Prostate gland (tissue), 2 donors: ENCODE measurements at regions not wholly inside any gene's neighbourhood (a gene's known extent, or its start where the extent isn't known, plus 50 kb on each side); places are given as distances from the start of the nearest gene placed in this dataset.

ENCODE experiments used
- DNase-seq: peaks from one replicate; pipeline ENCODE4 v3.0.0-alpha.2; 2019; ENCODE audit warnings: low spot score
- H3K27ac ChIP-seq, 2 donors: fragments of 200-600 bp; sonication (generic); 2 replicates each; pipeline ENCODE4 v1.5.1; 2017 to 2019
- H3K27me3 ChIP-seq: fragments of 200-600 bp; sonication (generic); replicated peaks from 2 replicates; pipeline ENCODE4 v1.5.1; 2019; ENCODE audit not compliant: insufficient read depth
- H3K36me3 ChIP-seq, 2 donors: fragments of 200-600 bp; sonication (generic); 1 replicate in 1 of 2; 2 replicates in 1 of 2; pipeline versions ENCODE4 v1.5.1 to v1.8.1; 2017 to 2019
- H3K4me1 ChIP-seq: fragments of 200-600 bp; sonication (generic); replicated peaks from 2 replicates; pipeline ENCODE4 v1.5.1; 2019
- H3K4me3 ChIP-seq, 2 donors: fragments of 200-600 bp; sonication (generic); 2 replicates each; pipeline ENCODE4 v1.5.1; 2017 to 2019
- H3K9me3 ChIP-seq: fragments of 200-600 bp; sonication (generic); 2 replicates; pipeline ENCODE4 v1.5.1; 2017
- POLR2A ChIP-seq: fragments of 450-650 bp; IDR thresholded peaks from one replicate; pipeline ENCODE4 v1.6.1; 2016; ENCODE audit warnings: antibody characterized with exemption, mild to moderate bottlenecking
- POLR2AphosphoS5 ChIP-seq: sonication (generic); formaldehyde crosslinking; IDR thresholded peaks from one replicate; pipeline ENCODE4 v1.6.1; 2017; ENCODE audit warnings: antibody characterized with exemption
- WGBS: methylation state at CpG from one replicate; pipeline ENCODE4 v1.1.5; 2018; 5-methylcytosine and 5-hydroxymethylcytosine counted together
- intact Hi-C: fragments of 100-400 bp; cut with DNase I; formaldehyde crosslinking; loops from one replicate; pipeline ENCODE4 v1.14.2; 2022
- TF ChIP-seq, protein P1 (sequence below), 4 experiments: fragments of 200-600 bp in 2 of 4; fragments of 450-650 bp in 2 of 4; sonication (generic) in 2 of 4; IDR thresholded peaks; 1 replicate in 3 of 4; 2 replicates in 1 of 4; pipeline ENCODE4 v1.5.1; 2016 to 2019; ENCODE audit warnings: antibody characterized with exemption in 4 of 4, mild to moderate bottlenecking in 2 of 4, moderate library complexity in 2 of 4

DNA sequence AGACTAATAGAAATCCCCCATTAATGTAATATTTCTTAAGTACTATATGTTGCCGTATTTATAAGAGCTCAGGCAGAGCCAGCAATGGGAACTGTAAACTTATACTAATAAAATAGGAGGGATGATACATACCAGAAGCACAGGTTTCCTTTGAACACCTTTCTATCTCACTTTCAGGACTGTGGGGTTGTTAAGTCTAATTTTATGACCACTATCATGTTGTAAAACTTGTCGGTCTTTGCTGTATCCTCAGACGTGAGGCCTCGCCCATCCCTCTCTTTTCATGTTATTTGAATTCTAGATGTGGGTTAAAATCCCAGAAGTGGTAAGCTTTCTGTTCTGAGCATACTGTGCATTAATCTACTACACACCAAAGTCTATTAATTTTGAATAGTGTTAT is 1083.5 kb upstream of the TENM4 start:
- intact Hi-C loops: no loop called here
- TF ChIP-seq, protein P1, sequence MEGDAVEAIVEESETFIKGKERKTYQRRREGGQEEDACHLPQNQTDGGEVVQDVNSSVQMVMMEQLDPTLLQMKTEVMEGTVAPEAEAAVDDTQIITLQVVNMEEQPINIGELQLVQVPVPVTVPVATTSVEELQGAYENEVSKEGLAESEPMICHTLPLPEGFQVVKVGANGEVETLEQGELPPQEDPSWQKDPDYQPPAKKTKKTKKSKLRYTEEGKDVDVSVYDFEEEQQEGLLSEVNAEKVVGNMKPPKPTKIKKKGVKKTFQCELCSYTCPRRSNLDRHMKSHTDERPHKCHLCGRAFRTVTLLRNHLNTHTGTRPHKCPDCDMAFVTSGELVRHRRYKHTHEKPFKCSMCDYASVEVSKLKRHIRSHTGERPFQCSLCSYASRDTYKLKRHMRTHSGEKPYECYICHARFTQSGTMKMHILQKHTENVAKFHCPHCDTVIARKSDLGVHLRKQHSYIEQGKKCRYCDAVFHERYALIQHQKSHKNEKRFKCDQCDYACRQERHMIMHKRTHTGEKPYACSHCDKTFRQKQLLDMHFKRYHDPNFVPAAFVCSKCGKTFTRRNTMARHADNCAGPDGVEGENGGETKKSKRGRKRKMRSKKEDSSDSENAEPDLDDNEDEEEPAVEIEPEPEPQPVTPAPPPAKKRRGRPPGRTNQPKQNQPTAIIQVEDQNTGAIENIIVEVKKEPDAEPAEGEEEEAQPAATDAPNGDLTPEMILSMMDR (IDR thresholded peaks at IDR 0.05): no peak
- TF ChIP-seq POLR2A (no peak), POLR2AphosphoS5 (no peak)
- WGBS: 32% methylated on average over 4 of the region's 4 CpGs
- no peak for DNase-seq
- Histone ChIP-seq H3K27ac (no peak overlapping the region), H3K9me3 (no peaks in the 10 kb centered on the region), H3K4me3 (no peak overlapping the region), H3K4me1 (no peaks in the 10 kb centered on the region), H3K27me3 (no peaks in the 10 kb centered on the region), H3K36me3 (no peaks in the 10 kb centered on the region)

DNA sequence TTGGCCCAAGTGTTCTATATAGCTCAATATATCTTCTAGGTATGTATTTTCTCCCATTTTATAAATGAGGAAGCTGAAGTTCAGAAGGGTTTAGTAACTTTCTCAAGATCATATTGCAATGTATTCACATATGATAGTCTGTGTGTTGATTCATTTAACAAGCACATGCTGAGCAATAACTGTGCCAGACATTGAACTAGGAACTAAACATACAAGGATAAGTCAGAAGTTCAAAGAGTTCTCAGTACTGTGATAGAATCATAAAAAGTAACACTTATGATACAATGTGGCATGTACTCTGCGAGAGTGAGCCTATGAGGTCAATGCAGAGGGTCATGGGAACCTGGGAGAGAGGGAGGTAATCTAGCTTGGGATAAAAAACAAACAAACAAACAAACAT is 1082.2 kb upstream of the TENM4 start:
- no peak overlapping the region for H3K27ac ChIP-seq
- intact Hi-C loops: no loop called here
- H3K36me3 ChIP-seq: no peaks in the 10 kb centered on the region
- H3K4me1 ChIP-seq: no peaks in the 10 kb centered on the region
- H3K27me3 ChIP-seq: no peaks in the 10 kb centered on the region
- H3K9me3 ChIP-seq: no peaks in the 10 kb centered on the region
- 73% methylated on average over 1 of the region's 1 CpG for WGBS
- H3K4me3 ChIP-seq: no peak overlapping the region
- DNase-seq: no peak
- TF ChIP-seq POLR2A: no peak
- TF ChIP-seq POLR2AphosphoS5: no peak
- TF ChIP-seq, protein P1 (IDR thresholded peaks at IDR 0.05): no peak

DNA sequence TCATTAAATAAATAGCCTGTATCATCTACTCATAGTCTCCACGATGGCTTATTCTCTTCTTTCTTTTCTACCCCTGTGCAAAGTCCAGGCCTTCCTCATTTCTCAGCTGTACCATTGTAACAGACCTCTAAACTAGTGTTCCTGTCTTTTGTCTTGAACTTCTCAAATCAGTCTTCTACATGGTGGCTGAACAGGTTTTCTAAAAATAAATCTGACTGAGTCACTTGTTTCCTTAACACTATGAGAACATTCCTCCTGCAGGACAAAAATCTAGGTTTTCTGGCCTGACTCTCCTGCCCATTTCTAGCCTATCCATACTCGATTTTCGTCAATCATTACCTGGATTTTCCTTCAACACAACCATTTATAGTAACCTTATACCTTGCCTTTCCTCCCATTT is 1080.8 kb upstream of the TENM4 start:
- WGBS: 72% methylated on average over 3 of the region's 3 CpGs
- no peak overlapping the region for H3K4me3 ChIP-seq
- no peak for DNase-seq
- TF ChIP-seq, protein P1 (IDR thresholded peaks at IDR 0.05): no peak
- no peak for TF ChIP-seq POLR2AphosphoS5
- TF ChIP-seq POLR2A: no peak
- intact Hi-C loops: no loop called here
- no peaks in the 10 kb centered on the region for H3K36me3 ChIP-seq
- H3K27me3 ChIP-seq: no peaks in the 10 kb centered on the region
- H3K4me1 ChIP-seq: no peaks in the 10 kb centered on the region
- no peak overlapping the region for H3K27ac ChIP-seq
- H3K9me3 ChIP-seq: no peaks in the 10 kb centered on the region

DNA sequence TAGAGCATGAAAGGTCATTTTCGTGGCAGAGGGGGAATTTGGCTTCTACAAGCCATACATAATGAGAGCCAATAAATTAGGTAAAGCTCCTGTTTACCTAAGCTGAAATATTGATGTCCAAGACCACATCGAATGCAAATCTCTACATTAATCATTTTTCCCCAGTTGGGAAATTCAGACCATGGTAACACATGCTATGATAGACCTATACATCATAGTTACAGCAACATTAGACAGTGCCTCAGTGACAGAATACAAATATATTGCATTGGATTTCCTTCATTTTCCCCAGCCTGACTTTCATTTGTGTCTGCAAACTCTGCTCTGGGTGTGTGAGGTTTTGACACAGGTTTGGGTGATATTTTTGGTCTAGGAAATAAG is 1079.7 kb upstream of the TENM4 start:
- Histone ChIP-seq H3K9me3 (no peaks in the 10 kb centered on the region), H3K4me1 (no peaks in the 10 kb centered on the region), H3K27me3 (no peaks in the 10 kb centered on the region), H3K4me3 (no peak overlapping the region), H3K36me3 (no peaks in the 10 kb centered on the region), H3K27ac (no peak overlapping the region)
- intact Hi-C loops: no loop called here
- no peak for DNase-seq
- WGBS: 35% methylated on average over 2 of the region's 2 CpGs
- no peak for TF ChIP-seq POLR2AphosphoS5
- no peak for TF ChIP-seq POLR2A

DNA sequence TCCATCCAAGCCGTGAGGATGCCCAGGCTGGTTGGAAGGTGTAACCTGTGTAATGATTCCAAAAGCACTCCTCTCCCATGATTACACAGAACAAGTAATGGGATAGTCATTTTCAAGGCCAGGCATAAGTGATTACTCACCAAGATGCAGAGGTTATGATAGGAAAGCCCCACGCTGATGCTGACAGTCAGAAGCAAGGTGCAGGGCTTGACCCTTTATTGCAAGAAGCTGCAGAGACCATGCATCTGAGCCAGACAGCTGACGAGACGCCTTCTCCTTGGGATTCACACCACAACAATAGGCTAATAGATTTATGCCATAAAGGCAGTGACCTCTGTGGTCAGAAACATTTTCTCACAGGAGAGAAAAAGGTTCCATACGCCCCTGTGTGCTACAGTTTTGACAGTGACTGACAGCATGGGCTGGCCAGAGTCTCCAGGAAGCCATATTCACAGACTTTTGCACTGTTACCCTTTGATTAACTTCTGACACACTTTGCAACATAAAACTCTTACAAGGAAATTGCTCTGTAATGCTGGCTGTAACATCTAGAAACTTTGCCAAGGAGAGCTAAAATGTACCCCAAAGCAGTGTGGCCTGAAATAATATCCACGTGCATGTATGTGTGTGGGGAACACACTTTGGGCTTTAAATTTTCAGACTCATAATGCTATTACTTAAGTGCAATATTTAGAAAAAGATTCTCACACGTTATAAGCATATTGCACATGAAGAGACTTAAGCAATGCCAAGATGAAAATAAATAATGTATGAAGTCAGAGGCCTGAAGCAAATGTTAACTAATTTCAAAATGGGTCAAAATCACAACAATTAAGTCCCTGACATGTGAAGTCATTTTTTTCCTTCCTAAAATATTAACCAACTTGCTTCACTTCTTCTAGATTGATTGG is 1079.0 kb upstream of the TENM4 start:
- Histone ChIP-seq H3K4me3 (no peak overlapping the region), H3K4me1 (no peaks in the 10 kb centered on the region)

More for the DNA sequence above, 1079.0 kb upstream of the TENM4 start:
- Histone ChIP-seq H3K27me3 (no peaks in the 10 kb centered on the region), H3K27ac (no peak overlapping the region), H3K36me3 (no peaks in the 10 kb centered on the region), H3K9me3 (no peaks in the 10 kb centered on the region)
- intact Hi-C loops: no loop called here
- TF ChIP-seq, protein P1 (IDR thresholded peaks at IDR 0.05): no peak
- TF ChIP-seq POLR2A: no peak
- no peak for TF ChIP-seq POLR2AphosphoS5
- WGBS: 64% methylated on average over 7 of the region's 7 CpGs
- no peak for DNase-seq
